ENCODE measurements at regions not wholly inside any gene's neighbourhood (a gene's known extent, or its start where the extent isn't known, plus 50 kb on each side); places are given as distances from the start of the nearest gene placed in this dataset.

DNA sequence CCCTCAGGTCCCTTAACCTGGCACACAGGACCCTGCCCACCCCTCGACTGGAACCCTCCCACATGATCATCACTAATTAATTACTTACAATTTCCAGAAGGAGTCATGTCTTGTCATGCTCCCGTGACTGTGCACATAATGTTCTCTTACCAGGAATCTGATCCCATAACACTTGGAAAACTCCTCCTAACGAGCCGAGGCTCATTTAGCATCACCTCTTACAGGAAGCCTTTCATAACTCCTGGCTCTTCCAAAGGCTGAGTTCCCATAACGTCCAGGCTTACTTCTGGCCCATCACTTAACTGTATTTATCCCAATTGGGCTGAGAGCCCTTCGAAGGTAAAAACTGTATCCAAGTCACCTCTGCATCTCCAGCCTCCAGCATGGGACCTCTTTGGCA lies 147.9 kb upstream of the JUN start (continued):
- TF ChIP-seq EZH2 (IDR thresholded peaks at IDR 0.05; ENCODE audit: low read depth, low read length, severe bottlenecking) (no peak), EP300 (IDR thresholded peaks at IDR 0.05; ENCODE audit: borderline replicate concordance in 1 of 2, low read depth in 2 of 2, low read length in 2 of 2) (no peak), YY1 (IDR thresholded peaks at IDR 0.05; ENCODE audit: low read depth, low read length) (no peak), BCL11A (IDR thresholded peaks at IDR 0.05; ENCODE audit: low read depth in 2 of 2, low read length in 2 of 2) (no peak), CREB1 (IDR thresholded peaks at IDR 0.05) (no peak)

Data from H1 (cell line).